ENCODE measurements at regions not wholly inside any gene's neighbourhood (a gene's known extent, or its start where the extent isn't known, plus 50 kb on each side); places are given as distances from the start of the nearest gene placed in this dataset.

- intact Hi-C loops (cut with DNase I) = loop anchor here (10.0 kb wide), 1 partner anchor 106 kb away; no protein-coding TSS in a partner anchor
- WGBS, 2 donors = 92 to 96% methylated on average over 2 of the region's 2 CpGs
- H3K4me1 ChIP-seq = peaks cover 10 to 15% of the 10 kb centered on the region in 2 donors
- no peaks in the 10 kb centered on the region for H3K36me3 ChIP-seq
- DNase-seq = no peak
- H3K27ac ChIP-seq = no peak overlapping the region
- TF ChIP-seq CTCF (IDR thresholded peaks at IDR 0.05) (no peak), POLR2A (IDR thresholded peaks at IDR 0.05) (no peak)
- no peak overlapping the region for H3K4me3 ChIP-seq (replicated peaks in 1 of 3)
- H3K27me3 ChIP-seq = no peaks in the 10 kb centered on the region
- H3K9me3 ChIP-seq = no peaks in the 10 kb centered on the region
Observed at GRCh38 chr21:16530656-16531055, 800.9 kb downstream of the USP25 start.

GRCh38 chr21:16532840-16533239, 803.1 kb downstream of the USP25 start:
- Histone ChIP-seq H3K36me3 (no peaks in the 10 kb centered on the region), H3K27me3 (no peaks in the 10 kb centered on the region), H3K9me3 (no peaks in the 10 kb centered on the region), H3K27ac (peak overlapping the region in 2 of 3 donors; percentile 89 to 96), H3K4me1 (peaks cover 10 to 15% of the 10 kb centered on the region in 2 donors), H3K4me3 (replicated peaks in 1 of 3) (no peak overlapping the region)
- 80 to 83% methylated on average over 4 of the region's 4 CpGs for WGBS, 2 donors
- DNase-seq = no peak
- TF ChIP-seq POLR2A (IDR thresholded peaks at IDR 0.05) = no peak
- no peak for TF ChIP-seq CTCF (IDR thresholded peaks at IDR 0.05)
- intact Hi-C loops (cut with DNase I) = loop anchor here (10.0 kb wide), 1 partner anchor 108 kb away; no protein-coding TSS in a partner anchor

- Histone ChIP-seq H3K27ac (peak overlapping the region; percentile 88 to 96 (median 89)), H3K27me3 (no peaks in the 10 kb centered on the region), H3K36me3 (no peaks in the 10 kb centered on the region), H3K4me3 (replicated peaks in 1 of 3) (peak overlapping the region in 2 of 3 donors; percentile 1 to 27), H3K9me3 (no peaks in the 10 kb centered on the region), H3K4me1 (peaks cover 10 to 15% of the 10 kb centered on the region in 2 donors)
- no peak for TF ChIP-seq POLR2A (IDR thresholded peaks at IDR 0.05)
- TF ChIP-seq CTCF (IDR thresholded peaks at IDR 0.05) = no peak
- 33 to 34% methylated on average over 9 of the region's 9 CpGs for WGBS, 2 donors
- intact Hi-C loops (cut with DNase I) = loop anchor here (10.0 kb wide), 1 partner anchor 109 kb away; no protein-coding TSS in a partner anchor
- DNase-seq = peak in 1 of 2 donors; percentile 11
Observed at GRCh38 chr21:16533692-16534407, 804.1 kb downstream of the USP25 start.

GRCh38 chr21:16534408-16535101, 804.8 kb downstream of the USP25 start:
- peak; percentile 89 to 90 for DNase-seq
- H3K9me3 ChIP-seq = no peaks in the 10 kb centered on the region
- H3K27me3 ChIP-seq = no peaks in the 10 kb centered on the region
- H3K4me3 ChIP-seq (replicated peaks in 1 of 3) = peak overlapping the region in 2 of 3 donors; percentile 1 to 27
- peaks cover 10 to 15% of the 10 kb centered on the region in 2 donors for H3K4me1 ChIP-seq
- peak in 1 of 2 donors; percentile 58 for TF ChIP-seq POLR2A (IDR thresholded peaks at IDR 0.05)
- no peak for TF ChIP-seq CTCF (IDR thresholded peaks at IDR 0.05)
- peak overlapping the region; percentile 88 to 96 (median 89) for H3K27ac ChIP-seq
- H3K36me3 ChIP-seq = no peaks in the 10 kb centered on the region
- intact Hi-C loops (cut with DNase I) = loop anchor here (10.0 kb wide), 1 partner anchor 110 kb away; no protein-coding TSS in a partner anchor
- 12 to 23% methylated on average over 11 of the region's 11 CpGs for WGBS, 2 donors

- H3K36me3 ChIP-seq = no peaks in the 10 kb centered on the region
- peak overlapping the region; percentile 88 to 96 (median 89) for H3K27ac ChIP-seq
- peaks cover 10 to 15% of the 10 kb centered on the region in 2 donors for H3K4me1 ChIP-seq
- intact Hi-C loops (cut with DNase I) = loop anchor here (10.0 kb wide), 1 partner anchor 110 kb away; no protein-coding TSS in a partner anchor
- no peaks in the 10 kb centered on the region for H3K9me3 ChIP-seq
- no peaks in the 10 kb centered on the region for H3K27me3 ChIP-seq
- peak overlapping the region in 2 of 3 donors; percentile 27 to 61 for H3K4me3 ChIP-seq (replicated peaks in 1 of 3)
- DNase-seq = peak; percentile 92 to 95
- 17 to 21% methylated on average over 6 of the region's 6 CpGs for WGBS, 2 donors
- TF ChIP-seq POLR2A (IDR thresholded peaks at IDR 0.05) = peak in 1 of 2 donors; percentile 67
- no peak for TF ChIP-seq CTCF (IDR thresholded peaks at IDR 0.05)
Observed at GRCh38 chr21:16535102-16535422, 805.3 kb downstream of the USP25 start.
